ENCODE measurements at regions not wholly inside any gene's neighbourhood (a gene's known extent, or its start where the extent isn't known, plus 50 kb on each side); places are given as distances from the start of the nearest gene placed in this dataset.

DNA sequence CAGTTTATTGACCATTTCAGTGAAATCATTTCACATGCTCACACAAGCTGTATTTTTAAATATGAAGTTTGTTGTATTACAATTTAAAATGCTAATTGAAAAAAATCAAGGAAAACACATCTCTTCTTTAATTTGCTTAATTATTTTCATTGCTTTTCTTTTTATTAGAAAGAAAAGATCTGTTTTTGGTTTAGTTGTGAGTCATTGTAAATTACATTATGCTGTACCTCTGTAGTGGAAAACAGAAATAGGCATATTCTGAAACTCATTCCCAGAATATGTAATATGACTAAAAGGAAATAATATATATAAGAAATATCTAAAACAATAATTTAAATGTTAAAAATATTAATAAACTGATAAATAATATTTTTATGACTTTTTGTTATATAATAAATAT is 161.9 kb downstream of the HGF start:
- TF ChIP-seq YY1 (IDR thresholded peaks at IDR 0.05; ENCODE audit: insufficient read depth, insufficient read length) (no peak), SUZ12 (IDR thresholded peaks at IDR 0.05; ENCODE audit: extremely low read depth, insufficient read depth, insufficient read length) (no peak), ZNF274 (IDR thresholded peaks at IDR 0.05; ENCODE audit: low read depth, low read length) (no peak)
- H3K36me3 ChIP-seq (ENCODE audit: insufficient read depth, insufficient read length, low read length), result no peaks in the 10 kb centered on the region
- no peak for DNase-seq (ENCODE audit: low read depth, low spot score)

DNA sequence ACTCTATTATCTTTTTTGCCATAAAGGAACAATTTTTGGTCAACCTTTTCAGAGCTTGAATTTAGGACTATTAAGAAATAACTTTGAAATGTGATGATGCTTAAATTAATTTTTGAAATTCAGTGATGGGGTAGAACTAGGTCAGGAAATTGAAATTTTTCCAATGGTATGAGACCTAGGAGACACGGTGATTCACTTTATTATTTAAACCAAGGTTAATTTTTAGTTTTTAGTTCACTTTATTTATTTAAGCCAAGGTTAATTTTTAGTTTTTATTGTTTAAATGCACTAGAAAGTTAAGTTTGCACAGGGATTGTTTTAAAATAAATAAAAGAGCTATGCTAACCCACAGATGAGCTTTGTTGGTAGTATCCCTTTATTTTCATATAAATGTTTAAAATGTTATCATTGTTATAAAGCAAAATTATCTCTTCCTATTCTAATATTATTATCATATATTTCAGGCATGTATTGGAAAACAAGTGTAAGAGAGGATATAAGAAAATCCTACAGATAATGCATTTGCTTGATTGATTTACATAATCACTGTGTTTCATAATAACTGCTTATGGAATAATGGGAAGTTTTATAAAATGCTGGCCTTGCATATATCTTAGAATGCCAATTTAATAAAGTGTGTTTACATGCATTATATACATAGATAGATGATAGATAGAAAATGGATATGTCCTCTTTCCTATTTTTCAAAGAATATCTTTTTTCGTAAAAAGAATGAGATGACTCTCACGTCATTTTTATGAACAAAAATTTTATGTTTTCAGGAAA is 163.6 kb downstream of the HGF start:
- DNase-seq (ENCODE audit: low read depth, low spot score), result no peak
- no peaks in the 10 kb centered on the region for H3K4me1 ChIP-seq (ENCODE audit: insufficient read depth, insufficient read length)
- H3K9me3 ChIP-seq (ENCODE audit: insufficient read depth, low read length), result no peaks in the 10 kb centered on the region
- TF ChIP-seq SUZ12 (IDR thresholded peaks at IDR 0.05; ENCODE audit: extremely low read depth, insufficient read depth, insufficient read length) (no peak), ZNF274 (IDR thresholded peaks at IDR 0.05; ENCODE audit: low read depth, low read length) (no peak), YY1 (IDR thresholded peaks at IDR 0.05; ENCODE audit: insufficient read depth, insufficient read length) (no peak)
- no peak overlapping the region for H3K9ac ChIP-seq (ENCODE audit: insufficient read length, low read depth)
- H3K27me3 ChIP-seq (ENCODE audit: insufficient read depth, insufficient read length), result no peaks in the 10 kb centered on the region
- no peak overlapping the region for H3K4me3 ChIP-seq (ENCODE audit: insufficient read length, low read depth)
- no peaks in the 10 kb centered on the region for H3K36me3 ChIP-seq (ENCODE audit: insufficient read depth, insufficient read length, low read length)

More for the DNA sequence above, 161.9 kb downstream of the HGF start:
- Histone ChIP-seq H3K4me1 (ENCODE audit: insufficient read depth, insufficient read length) (no peaks in the 10 kb centered on the region), H3K4me3 (ENCODE audit: insufficient read length, low read depth) (no peak overlapping the region), H3K27me3 (ENCODE audit: insufficient read depth, insufficient read length) (no peaks in the 10 kb centered on the region), H3K9me3 (ENCODE audit: insufficient read depth, low read length) (no peaks in the 10 kb centered on the region), H3K9ac (ENCODE audit: insufficient read length, low read depth) (no peak overlapping the region)

DNA sequence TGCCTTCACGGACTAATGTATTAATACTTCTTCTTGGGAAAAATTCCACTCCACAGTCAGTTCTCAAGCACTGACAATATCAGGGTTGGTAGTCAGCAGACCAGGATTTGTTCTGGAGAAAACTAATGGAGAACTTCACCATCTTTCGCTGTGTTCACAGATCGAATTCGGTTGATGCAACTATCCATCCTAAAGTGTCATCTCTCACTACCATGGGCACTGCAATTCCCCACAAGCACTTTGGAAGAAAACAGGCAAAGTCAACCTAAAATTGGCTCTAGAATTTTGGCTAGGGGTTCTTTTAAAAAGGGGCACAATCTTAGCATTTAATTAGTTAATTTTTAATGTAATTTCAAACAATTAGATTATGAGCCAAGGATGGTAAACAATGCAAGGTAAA is 164.4 kb downstream of the HGF start:
- TF ChIP-seq ZNF274 (IDR thresholded peaks at IDR 0.05; ENCODE audit: low read depth, low read length), result no peak
- no peak for TF ChIP-seq SUZ12 (IDR thresholded peaks at IDR 0.05; ENCODE audit: extremely low read depth, insufficient read depth, insufficient read length)
- no peak for TF ChIP-seq YY1 (IDR thresholded peaks at IDR 0.05; ENCODE audit: insufficient read depth, insufficient read length)

DNA sequence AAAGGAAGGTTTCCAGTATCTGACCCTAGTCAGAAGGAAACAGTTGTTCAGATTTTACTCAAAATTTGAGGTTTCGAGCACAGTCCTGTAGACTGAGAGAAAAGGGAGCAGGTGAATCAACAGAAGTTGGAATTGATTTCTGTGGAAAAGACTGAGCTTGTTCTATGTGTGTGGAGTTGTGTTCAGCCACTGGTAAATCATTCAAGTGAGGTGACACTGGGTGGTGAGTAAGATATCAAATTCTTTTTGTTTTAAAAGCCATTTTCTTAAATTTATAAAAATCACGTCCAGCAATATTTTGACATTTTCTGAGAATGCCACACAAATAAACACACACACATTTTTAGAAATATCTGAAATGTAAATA is 165.1 kb downstream of the HGF start:
- DNase-seq (ENCODE audit: low read depth, low spot score), result no peak
- Histone ChIP-seq H3K4me3 (ENCODE audit: insufficient read length, low read depth) (no peak overlapping the region), H3K9ac (ENCODE audit: insufficient read length, low read depth) (no peak overlapping the region), H3K4me1 (ENCODE audit: insufficient read depth, insufficient read length) (no peaks in the 10 kb centered on the region), H3K36me3 (ENCODE audit: insufficient read depth, insufficient read length, low read length) (no peaks in the 10 kb centered on the region), H3K27me3 (ENCODE audit: insufficient read depth, insufficient read length) (no peaks in the 10 kb centered on the region), H3K9me3 (ENCODE audit: insufficient read depth, low read length) (no peaks in the 10 kb centered on the region)
- TF ChIP-seq YY1 (IDR thresholded peaks at IDR 0.05; ENCODE audit: insufficient read depth, insufficient read length), result no peak
- no peak for TF ChIP-seq ZNF274 (IDR thresholded peaks at IDR 0.05; ENCODE audit: low read depth, low read length)
- no peak for TF ChIP-seq SUZ12 (IDR thresholded peaks at IDR 0.05; ENCODE audit: extremely low read depth, insufficient read depth, insufficient read length)

More for the DNA sequence above, 164.4 kb downstream of the HGF start:
- Histone ChIP-seq H3K4me3 (ENCODE audit: insufficient read length, low read depth) (no peak overlapping the region), H3K9me3 (ENCODE audit: insufficient read depth, low read length) (no peaks in the 10 kb centered on the region), H3K27me3 (ENCODE audit: insufficient read depth, insufficient read length) (no peaks in the 10 kb centered on the region), H3K36me3 (ENCODE audit: insufficient read depth, insufficient read length, low read length) (no peaks in the 10 kb centered on the region), H3K4me1 (ENCODE audit: insufficient read depth, insufficient read length) (no peaks in the 10 kb centered on the region), H3K9ac (ENCODE audit: insufficient read length, low read depth) (no peak overlapping the region)
- DNase-seq (ENCODE audit: low read depth, low spot score), result no peak

DNA sequence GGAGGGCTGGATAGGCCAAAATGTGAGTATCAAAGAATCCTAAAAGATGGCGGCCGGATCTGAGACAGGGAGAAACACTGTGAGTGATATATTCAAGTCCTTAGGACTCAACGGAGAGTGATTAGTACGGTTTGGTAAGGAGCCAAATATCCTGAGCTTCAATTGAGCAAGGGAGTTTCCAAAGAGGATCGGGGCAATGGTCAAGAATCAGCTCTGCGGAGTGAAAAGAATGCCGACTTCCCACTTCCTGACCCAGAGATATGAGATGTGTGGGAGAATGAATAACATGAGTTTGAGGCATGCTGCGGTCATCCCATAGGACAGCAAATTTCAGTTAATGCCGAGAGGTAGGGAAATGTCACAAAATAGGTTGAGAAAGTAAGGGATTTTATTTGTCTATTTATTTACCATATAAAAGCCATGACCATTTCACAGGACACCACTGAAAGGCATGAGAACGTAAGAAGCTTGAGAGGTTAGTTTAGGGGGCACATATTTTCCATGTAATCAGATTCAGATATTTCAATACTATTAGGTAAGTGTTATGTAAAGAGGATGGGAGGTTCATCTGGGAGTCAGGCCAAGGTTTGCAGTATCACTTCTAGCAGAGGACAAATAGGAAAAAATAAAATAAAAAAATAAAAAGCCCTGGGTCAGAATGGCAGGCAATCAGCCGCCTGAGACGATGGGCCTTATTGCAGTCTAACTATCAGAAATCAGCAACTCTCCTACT is 165.6 kb downstream of the HGF start:
- Histone ChIP-seq H3K27me3 (ENCODE audit: insufficient read depth, insufficient read length) (no peaks in the 10 kb centered on the region), H3K36me3 (ENCODE audit: insufficient read depth, insufficient read length, low read length) (no peaks in the 10 kb centered on the region), H3K9ac (ENCODE audit: insufficient read length, low read depth) (no peak overlapping the region), H3K4me1 (ENCODE audit: insufficient read depth, insufficient read length) (no peaks in the 10 kb centered on the region), H3K4me3 (ENCODE audit: insufficient read length, low read depth) (no peak overlapping the region), H3K9me3 (ENCODE audit: insufficient read depth, low read length) (no peaks in the 10 kb centered on the region)
- TF ChIP-seq SUZ12 (IDR thresholded peaks at IDR 0.05; ENCODE audit: extremely low read depth, insufficient read depth, insufficient read length) (no peak), YY1 (IDR thresholded peaks at IDR 0.05; ENCODE audit: insufficient read depth, insufficient read length) (no peak), ZNF274 (IDR thresholded peaks at IDR 0.05; ENCODE audit: low read depth, low read length) (no peak)
- DNase-seq (ENCODE audit: low read depth, low spot score), result no peak

DNA sequence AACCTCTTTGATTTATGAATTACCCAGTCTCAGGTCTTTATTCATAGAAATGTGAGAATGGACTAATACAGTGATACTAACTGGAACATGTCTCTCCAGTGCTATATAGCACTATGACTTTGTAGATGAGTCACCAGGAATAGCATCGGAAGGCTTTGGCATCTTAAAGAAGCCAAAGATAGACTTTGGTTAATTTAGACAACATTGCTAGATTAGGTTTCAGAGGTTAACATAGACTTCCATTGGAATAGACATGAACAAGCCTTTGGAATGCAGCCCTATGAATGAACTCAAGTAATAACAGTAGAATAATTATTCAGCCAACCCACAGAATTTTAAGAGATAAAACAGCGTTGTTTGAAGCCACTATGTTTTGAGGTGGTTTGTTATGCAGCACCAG is 169.2 kb downstream of the HGF start:
- TF ChIP-seq SUZ12 (IDR thresholded peaks at IDR 0.05; ENCODE audit: extremely low read depth, insufficient read depth, insufficient read length), result no peak
- no peak for TF ChIP-seq ZNF274 (IDR thresholded peaks at IDR 0.05; ENCODE audit: low read depth, low read length)
- no peak for TF ChIP-seq YY1 (IDR thresholded peaks at IDR 0.05; ENCODE audit: insufficient read depth, insufficient read length)
- no peak overlapping the region for H3K9ac ChIP-seq (ENCODE audit: insufficient read length, low read depth)
- no peak for DNase-seq (ENCODE audit: low read depth, low spot score)
- no peak overlapping the region for H3K4me3 ChIP-seq (ENCODE audit: insufficient read length, low read depth)
- no peaks in the 10 kb centered on the region for H3K4me1 ChIP-seq (ENCODE audit: insufficient read depth, insufficient read length)
- no peaks in the 10 kb centered on the region for H3K9me3 ChIP-seq (ENCODE audit: insufficient read depth, low read length)
- no peaks in the 10 kb centered on the region for H3K27me3 ChIP-seq (ENCODE audit: insufficient read depth, insufficient read length)
- no peaks in the 10 kb centered on the region for H3K36me3 ChIP-seq (ENCODE audit: insufficient read depth, insufficient read length, low read length)

DNA sequence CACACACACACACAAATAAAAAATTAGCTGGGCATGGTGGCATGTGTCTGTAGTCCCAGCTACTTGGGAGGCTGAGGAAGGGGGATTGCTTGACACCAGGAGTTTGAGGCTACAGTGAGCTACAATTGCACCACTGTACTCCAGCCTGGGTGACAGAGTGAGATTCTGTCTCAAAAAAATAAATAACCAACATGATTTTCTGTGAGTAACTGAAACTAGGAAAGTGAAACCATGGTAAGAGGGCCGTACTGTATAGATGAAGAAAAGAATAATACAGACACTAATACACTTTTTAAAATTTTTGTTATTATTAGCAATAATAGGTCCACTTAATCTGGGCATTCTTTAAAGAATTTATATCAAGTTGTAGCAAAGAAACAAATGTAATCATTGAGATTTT is 170.9 kb downstream of the HGF start:
- Histone ChIP-seq H3K9me3 (ENCODE audit: insufficient read depth, low read length) (no peaks in the 10 kb centered on the region), H3K4me1 (ENCODE audit: insufficient read depth, insufficient read length) (no peaks in the 10 kb centered on the region), H3K27me3 (ENCODE audit: insufficient read depth, insufficient read length) (no peaks in the 10 kb centered on the region), H3K4me3 (ENCODE audit: insufficient read length, low read depth) (no peak overlapping the region), H3K36me3 (ENCODE audit: insufficient read depth, insufficient read length, low read length) (no peaks in the 10 kb centered on the region), H3K9ac (ENCODE audit: insufficient read length, low read depth) (no peak overlapping the region)
- DNase-seq (ENCODE audit: low read depth, low spot score), result no peak
- TF ChIP-seq YY1 (IDR thresholded peaks at IDR 0.05; ENCODE audit: insufficient read depth, insufficient read length) (no peak), ZNF274 (IDR thresholded peaks at IDR 0.05; ENCODE audit: low read depth, low read length) (no peak), SUZ12 (IDR thresholded peaks at IDR 0.05; ENCODE audit: extremely low read depth, insufficient read depth, insufficient read length) (no peak)
